SK-N-SH treated with all-trans-retinoic acid at 6 μM for 48 hours (cell line): ENCODE measurements at regions not wholly inside any gene's neighbourhood (a gene's known extent, or its start where the extent isn't known, plus 50 kb on each side); places are given as distances from the start of the nearest gene placed in this dataset.

Source experiments
- ATAC-seq: fragments of 200-7000 bp; cut with Tn5 transposase; 3 replicates; pipeline ENCODE4 v1.9.1; 2020; ENCODE audit warnings: mild to moderate bottlenecking, moderate library complexity
- ARNTL ChIP-seq: fragments of 450-650 bp; formaldehyde crosslinking; IDR thresholded peaks from 2 replicates; pipeline ENCODE4 v1.5.0; 2020; ENCODE audit warnings: low read depth, mild to moderate bottlenecking, moderate library complexity, borderline replicate concordance
- BACH2 ChIP-seq: fragments of 250-450 bp; sonication (Bioruptor Pico); IDR thresholded peaks from 2 replicates; pipeline ENCODE4 v1.9.0; 2021; ENCODE audit warnings: mild to moderate bottlenecking, borderline replicate concordance
- CREB5 ChIP-seq: fragments of 250-450 bp; sonication (Bioruptor Pico); IDR thresholded peaks from 2 replicates; pipeline ENCODE4 v1.5.1; 2020; ENCODE audit warnings: low read depth, mild to moderate bottlenecking, moderate library complexity
- CSDC2 ChIP-seq: fragments of 250-450 bp; sonication (Bioruptor Pico); IDR thresholded peaks from 2 replicates; pipeline ENCODE4 v1.5.0; 2020; ENCODE audit warnings: mild to moderate bottlenecking, moderate library complexity
- CSRNP3 ChIP-seq: fragments of 250-450 bp; sonication (Bioruptor Pico); IDR thresholded peaks from 2 replicates; pipeline ENCODE4 v1.5.1; 2021; ENCODE audit warnings: mild to moderate bottlenecking, moderate library complexity
- ESRRG ChIP-seq: fragments of 250-450 bp; sonication (Bioruptor Pico); IDR thresholded peaks from 2 replicates; pipeline ENCODE4 v1.6.1; 2021; ENCODE audit warnings: mild to moderate bottlenecking
- GLIS3 ChIP-seq: fragments of 250-450 bp; sonication (Bioruptor Pico); IDR thresholded peaks from 2 replicates; pipeline ENCODE4 v1.5.0; 2020; ENCODE audit warnings: mild to moderate bottlenecking, moderate library complexity
- ISL1 ChIP-seq: fragments of 250-450 bp; sonication (Bioruptor Pico); IDR thresholded peaks from 2 replicates; pipeline ENCODE4 v2.1.2; 2022; ENCODE audit warnings: mild to moderate bottlenecking, moderate library complexity
- OSR1 ChIP-seq: fragments of 250-450 bp; sonication (Bioruptor Pico); IDR thresholded peaks from 2 replicates; pipeline ENCODE4 v1.8.0; 2022; ENCODE audit warnings: moderate library complexity, mild to moderate bottlenecking, inconsistent platforms
- PATZ1 ChIP-seq: fragments of 250-450 bp; sonication (Bioruptor Pico); IDR thresholded peaks from 2 replicates; pipeline ENCODE4 v1.8.0; 2020; ENCODE audit warnings: mild to moderate bottlenecking, moderate library complexity, borderline replicate concordance
- POU6F1 ChIP-seq: fragments of 250-450 bp; sonication (Bioruptor Pico); IDR thresholded peaks from 2 replicates; pipeline ENCODE4 v1.8.0; 2021; ENCODE audit warnings: low read depth, mild to moderate bottlenecking, moderate library complexity, borderline replicate concordance
- RARB ChIP-seq: fragments of 250-450 bp; sonication (Bioruptor Pico); IDR thresholded peaks from 2 replicates; pipeline ENCODE4 v1.8.0; 2021; ENCODE audit warnings: mild to moderate bottlenecking, moderate library complexity
- SNAI2 ChIP-seq: fragments of 250-450 bp; sonication (Bioruptor Pico); IDR thresholded peaks from 2 replicates; pipeline ENCODE4 v1.5.0; 2020; ENCODE audit warnings: mild to moderate bottlenecking, moderate library complexity
- TCF4 ChIP-seq: fragments of 250-450 bp; sonication (Bioruptor Pico); IDR thresholded peaks from 2 replicates; pipeline ENCODE4 v1.8.0; 2021; ENCODE audit warnings: mild to moderate bottlenecking, moderate library complexity, borderline replicate concordance
- TOX ChIP-seq: fragments of 250-450 bp; sonication (Bioruptor Pico); IDR thresholded peaks from 2 replicates; pipeline ENCODE4 v1.8.0; 2021; ENCODE audit warnings: mild to moderate bottlenecking, moderate library complexity, borderline replicate concordance
- TSHZ2 ChIP-seq: fragments of 250-450 bp; sonication (Bioruptor Pico); IDR thresholded peaks from 2 replicates; pipeline ENCODE4 v1.5.0; 2020; ENCODE audit warnings: mild to moderate bottlenecking, moderate library complexity
- ZC3H10 ChIP-seq: fragments of 250-450 bp; sonication (Bioruptor Pico); IDR thresholded peaks from 2 replicates; pipeline ENCODE4 v1.5.1; 2021; ENCODE audit warnings: mild to moderate bottlenecking, moderate library complexity
- ZFP3 ChIP-seq: fragments of 250-450 bp; sonication (Bioruptor Pico); IDR thresholded peaks from 2 replicates; pipeline ENCODE4 v1.5.0; 2020; ENCODE audit warnings: mild to moderate bottlenecking, moderate library complexity
- ZFP30 ChIP-seq: fragments of 450-650 bp; formaldehyde crosslinking; IDR thresholded peaks from 2 replicates; pipeline ENCODE4 v1.5.0; 2022; ENCODE audit warnings: mild to moderate bottlenecking, moderate library complexity
- ZNF565 ChIP-seq: fragments of 450-650 bp; formaldehyde crosslinking; conservative IDR thresholded peaks from 2 replicates; pipeline ENCODE4 v1.5.0; 2020; ENCODE audit warnings: low read depth, mild to moderate bottlenecking, moderate library complexity
- ZNF8 ChIP-seq: fragments of 450-650 bp; formaldehyde crosslinking; IDR thresholded peaks from 2 replicates; pipeline ENCODE4 v1.5.0; 2020; ENCODE audit warnings: mild to moderate bottlenecking, moderate library complexity

GRCh38 chr1:209342441-209343175 lies 240.9 kb upstream of the CAMK1G start:
- ATAC-seq = no peak
- TF ChIP-seq ZNF565 (CRISPR knock-in tag) (no peak), ZFP3 (CRISPR knock-in tag) (no peak), CREB5 (CRISPR knock-in tag) (no peak), POU6F1 (no peak), PATZ1 (no peak), ZNF8 (CRISPR knock-in tag) (no peak), BACH2 (CRISPR knock-in tag) (no peak), TOX (CRISPR knock-in tag) (no peak)

GRCh38 chr1:209343511-209343910 lies 240.0 kb upstream of the CAMK1G start:
- TF ChIP-seq PATZ1 = no peak
- no peak for TF ChIP-seq ZFP30 (CRISPR knock-in tag)
- no peak for TF ChIP-seq OSR1 (CRISPR knock-in tag)
- no peak for TF ChIP-seq TOX (CRISPR knock-in tag)
- no peak for TF ChIP-seq TCF4 (CRISPR knock-in tag)
- TF ChIP-seq TSHZ2 = no peak
- TF ChIP-seq CSRNP3 (CRISPR knock-in tag) = no peak
- TF ChIP-seq CSDC2 (CRISPR knock-in tag) = no peak
- no peak for TF ChIP-seq ARNTL
- TF ChIP-seq ZC3H10 (CRISPR knock-in tag) = no peak
- TF ChIP-seq BACH2 (CRISPR knock-in tag) = no peak
- no peak for TF ChIP-seq ZNF8 (CRISPR knock-in tag)
- no peak for TF ChIP-seq RARB
- TF ChIP-seq ZNF565 (CRISPR knock-in tag) = no peak
- TF ChIP-seq CREB5 (CRISPR knock-in tag) = no peak
- TF ChIP-seq SNAI2 = no peak
- no peak for TF ChIP-seq ESRRG (CRISPR knock-in tag)
- TF ChIP-seq ISL1 (CRISPR knock-in tag) = no peak
- TF ChIP-seq GLIS3 = no peak
- TF ChIP-seq POU6F1 = no peak
- TF ChIP-seq, all 23 proteins: peak for 0
- no peak for ATAC-seq
